Neural cell (in vitro differentiated cells): ENCODE measurements at regions not wholly inside any gene's neighbourhood (a gene's known extent, or its start where the extent isn't known, plus 50 kb on each side); places are given as distances from the start of the nearest gene placed in this dataset.

ENCODE experiments used
- H2AFZ ChIP-seq: fragments of 200-600, 300-800 bp; sonication (generic), shearing (Covaris generic); 2 replicates; pipeline ENCODE4 v1.6.0; 2014; ENCODE audit warnings: low read depth, mild to moderate bottlenecking, antibody characterized with exemption, low read length, moderate library complexity
- H3F3A ChIP-seq: fragments of 200-600 bp; shearing (Covaris generic); 2 replicates; pipeline ENCODE4 v1.6.1; 2016; ENCODE audit warnings: mild to moderate bottlenecking, moderate library complexity, mixed read lengths, antibody characterized with exemption, low read length; ENCODE audit not compliant: insufficient read depth, poor library complexity, severe bottlenecking
- H3K27ac ChIP-seq: fragments of 200-600, 300-800 bp; sonication (generic), shearing (Covaris generic); 2 replicates; pipeline ENCODE4 v1.5.1; 2014; ENCODE audit warnings: mild to moderate bottlenecking, low read length, moderate library complexity
- H3K27me3 ChIP-seq: fragments of 300-800, 200-600 bp; sonication (generic), shearing (Covaris generic); 2 replicates; pipeline ENCODE4 v1.6.0; 2014; ENCODE audit warnings: mild to moderate bottlenecking, low read depth, low read length, moderate library complexity; ENCODE audit not compliant: insufficient read depth
- H3K36me3 ChIP-seq: fragments of 300-800, 200-600 bp; sonication (generic), shearing (Covaris generic); 2 replicates; pipeline ENCODE4 v1.5.1; 2014; ENCODE audit warnings: mild to moderate bottlenecking, antibody characterized with exemption, low read length, moderate library complexity; ENCODE audit not compliant: insufficient read depth
- H3K4me2 ChIP-seq: fragments of 300-800, 200-600 bp; sonication (generic), shearing (Covaris generic); 2 replicates; pipeline ENCODE4 v1.6.0; 2014; ENCODE audit warnings: mild to moderate bottlenecking, low read length
- H3K4me3 ChIP-seq: fragments of 300-800, 200-600 bp; sonication (generic), shearing (Covaris generic); 2 replicates; pipeline ENCODE4 v1.5.1; 2014; ENCODE audit warnings: mild to moderate bottlenecking, low read length, moderate library complexity
- H3K79me2 ChIP-seq: fragments of 200-600 bp; shearing (Covaris generic); replicated peaks from 2 replicates; pipeline ENCODE4 v1.6.0; 2014; ENCODE audit warnings: mild to moderate bottlenecking, low read length, moderate library complexity; ENCODE audit not compliant: insufficient read depth
- H3K9ac ChIP-seq: fragments of 300-800, 200-600 bp; sonication (generic), shearing (Covaris generic); 2 replicates; pipeline ENCODE4 v1.6.1; 2016; ENCODE audit warnings: mild to moderate bottlenecking, low read length, mixed read lengths
- H3K9me2 ChIP-seq: fragments of 200-600 bp; shearing (Covaris generic); 2 replicates; pipeline ENCODE4 v1.6.1; 2016; ENCODE audit warnings: mild to moderate bottlenecking, low read length, mixed read lengths; ENCODE audit not compliant: insufficient read depth
- H3K9me3 ChIP-seq: fragments of 200-600, 300-800 bp; sonication (generic), shearing (Covaris generic); 2 replicates; pipeline ENCODE4 v1.6.1; 2016; ENCODE audit warnings: mild to moderate bottlenecking, mixed run types, low read length, moderate library complexity, mixed read lengths
- H4K20me1 ChIP-seq: fragments of 200-600 bp; shearing (Covaris generic); 2 replicates; pipeline ENCODE4 v1.6.1; 2016; ENCODE audit warnings: mild to moderate bottlenecking, mixed run types; ENCODE audit not compliant: insufficient read depth
- CTCF ChIP-seq: fragments of 450-650 bp; IDR thresholded peaks from 2 replicates; pipeline ENCODE4 v1.5.1; 2014; ENCODE audit warnings: antibody characterized with exemption, mild to moderate bottlenecking, moderate library complexity; ENCODE audit not compliant: poor library complexity, severe bottlenecking
- EP300 ChIP-seq: fragments of 450-650 bp; conservative IDR thresholded peaks from 2 replicates; pipeline ENCODE4 v1.6.1; 2014; ENCODE audit warnings: antibody characterized with exemption, mild to moderate bottlenecking, moderate library complexity; ENCODE audit not compliant: poor library complexity, severe bottlenecking
- EZH2 ChIP-seq: fragments of 200-600, 300-800 bp; shearing (Covaris generic), sonication (generic); IDR thresholded peaks from 2 replicates; pipeline ENCODE4 v1.6.1; 2014; ENCODE audit warnings: antibody characterized with exemption, low read length, borderline replicate concordance, mild to moderate bottlenecking; ENCODE audit not compliant: insufficient read depth, poor library complexity, severe bottlenecking
- MXI1 ChIP-seq: fragments of 450-650 bp; conservative IDR thresholded peaks from 2 replicates; pipeline ENCODE4 v1.6.1; 2014; ENCODE audit warnings: antibody characterized with exemption, mild to moderate bottlenecking; ENCODE audit not compliant: poor library complexity, severe bottlenecking
- POLR2AphosphoS5 ChIP-seq: IDR thresholded peaks from 2 replicates; pipeline ENCODE4 v1.6.1; 2012
- RAD21 ChIP-seq: fragments of 450-650 bp; conservative IDR thresholded peaks from 2 replicates; pipeline ENCODE4 v1.6.1; 2014; ENCODE audit warnings: antibody characterized with exemption, mild to moderate bottlenecking, moderate library complexity
- SMC3 ChIP-seq: fragments of 450-650 bp; conservative IDR thresholded peaks from 2 replicates; pipeline ENCODE4 v1.6.1; 2014; ENCODE audit warnings: antibody characterized with exemption, mild to moderate bottlenecking, moderate library complexity; ENCODE audit not compliant: poor library complexity
- TAF1 ChIP-seq: IDR thresholded peaks from 2 replicates; pipeline ENCODE4 v1.6.1; 2012; ENCODE audit warnings: low read depth
- TF ChIP-seq, protein P1 (sequence below): IDR thresholded peaks from 2 replicates; pipeline ENCODE4 v1.6.1; 2012; ENCODE audit warnings: borderline replicate concordance

DNA sequence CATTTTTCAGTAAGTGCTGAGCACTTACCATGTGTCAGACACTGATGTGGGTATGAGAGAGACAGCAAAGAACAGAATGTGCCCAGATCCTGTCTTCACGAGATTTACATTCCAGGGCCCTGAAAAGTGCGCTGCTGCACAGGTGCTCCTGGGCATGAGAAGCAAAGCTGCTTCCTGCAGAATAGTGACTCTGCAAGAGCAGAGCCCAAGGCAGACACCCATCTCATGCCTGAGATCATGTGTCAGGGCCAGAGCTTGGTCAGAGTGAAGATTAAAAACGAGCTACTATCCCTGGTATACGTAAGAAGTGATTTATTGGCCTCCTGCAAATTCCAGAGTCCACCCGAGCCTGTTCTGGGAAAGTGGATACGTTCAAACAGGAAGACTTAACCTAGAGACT lies 824.4 kb downstream of the GRID1 start:
- H3K9ac ChIP-seq: no peak overlapping the region
- no peaks in the 10 kb centered on the region for H3F3A ChIP-seq
- H3K79me2 ChIP-seq: no peaks in the 10 kb centered on the region
- no peak overlapping the region for H3K4me3 ChIP-seq
- TF ChIP-seq MXI1 (no peak), EZH2 (no peak), RAD21 (no peak), TAF1 (no peak), SMC3 (no peak), EP300 (no peak), POLR2AphosphoS5 (no peak), CTCF (no peak)
- TF ChIP-seq, protein P1, sequence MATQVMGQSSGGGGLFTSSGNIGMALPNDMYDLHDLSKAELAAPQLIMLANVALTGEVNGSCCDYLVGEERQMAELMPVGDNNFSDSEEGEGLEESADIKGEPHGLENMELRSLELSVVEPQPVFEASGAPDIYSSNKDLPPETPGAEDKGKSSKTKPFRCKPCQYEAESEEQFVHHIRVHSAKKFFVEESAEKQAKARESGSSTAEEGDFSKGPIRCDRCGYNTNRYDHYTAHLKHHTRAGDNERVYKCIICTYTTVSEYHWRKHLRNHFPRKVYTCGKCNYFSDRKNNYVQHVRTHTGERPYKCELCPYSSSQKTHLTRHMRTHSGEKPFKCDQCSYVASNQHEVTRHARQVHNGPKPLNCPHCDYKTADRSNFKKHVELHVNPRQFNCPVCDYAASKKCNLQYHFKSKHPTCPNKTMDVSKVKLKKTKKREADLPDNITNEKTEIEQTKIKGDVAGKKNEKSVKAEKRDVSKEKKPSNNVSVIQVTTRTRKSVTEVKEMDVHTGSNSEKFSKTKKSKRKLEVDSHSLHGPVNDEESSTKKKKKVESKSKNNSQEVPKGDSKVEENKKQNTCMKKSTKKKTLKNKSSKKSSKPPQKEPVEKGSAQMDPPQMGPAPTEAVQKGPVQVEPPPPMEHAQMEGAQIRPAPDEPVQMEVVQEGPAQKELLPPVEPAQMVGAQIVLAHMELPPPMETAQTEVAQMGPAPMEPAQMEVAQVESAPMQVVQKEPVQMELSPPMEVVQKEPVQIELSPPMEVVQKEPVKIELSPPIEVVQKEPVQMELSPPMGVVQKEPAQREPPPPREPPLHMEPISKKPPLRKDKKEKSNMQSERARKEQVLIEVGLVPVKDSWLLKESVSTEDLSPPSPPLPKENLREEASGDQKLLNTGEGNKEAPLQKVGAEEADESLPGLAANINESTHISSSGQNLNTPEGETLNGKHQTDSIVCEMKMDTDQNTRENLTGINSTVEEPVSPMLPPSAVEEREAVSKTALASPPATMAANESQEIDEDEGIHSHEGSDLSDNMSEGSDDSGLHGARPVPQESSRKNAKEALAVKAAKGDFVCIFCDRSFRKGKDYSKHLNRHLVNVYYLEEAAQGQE: no peak
- H3K27ac ChIP-seq: no peak overlapping the region
- H3K27me3 ChIP-seq: no peaks in the 10 kb centered on the region
- no peaks in the 10 kb centered on the region for H3K36me3 ChIP-seq
- H3K9me3 ChIP-seq: no peaks in the 10 kb centered on the region
- H2AFZ ChIP-seq: no peak overlapping the region
- no peaks in the 10 kb centered on the region for H4K20me1 ChIP-seq
- no peaks in the 10 kb centered on the region for H3K9me2 ChIP-seq
- no peak overlapping the region for H3K4me2 ChIP-seq

DNA sequence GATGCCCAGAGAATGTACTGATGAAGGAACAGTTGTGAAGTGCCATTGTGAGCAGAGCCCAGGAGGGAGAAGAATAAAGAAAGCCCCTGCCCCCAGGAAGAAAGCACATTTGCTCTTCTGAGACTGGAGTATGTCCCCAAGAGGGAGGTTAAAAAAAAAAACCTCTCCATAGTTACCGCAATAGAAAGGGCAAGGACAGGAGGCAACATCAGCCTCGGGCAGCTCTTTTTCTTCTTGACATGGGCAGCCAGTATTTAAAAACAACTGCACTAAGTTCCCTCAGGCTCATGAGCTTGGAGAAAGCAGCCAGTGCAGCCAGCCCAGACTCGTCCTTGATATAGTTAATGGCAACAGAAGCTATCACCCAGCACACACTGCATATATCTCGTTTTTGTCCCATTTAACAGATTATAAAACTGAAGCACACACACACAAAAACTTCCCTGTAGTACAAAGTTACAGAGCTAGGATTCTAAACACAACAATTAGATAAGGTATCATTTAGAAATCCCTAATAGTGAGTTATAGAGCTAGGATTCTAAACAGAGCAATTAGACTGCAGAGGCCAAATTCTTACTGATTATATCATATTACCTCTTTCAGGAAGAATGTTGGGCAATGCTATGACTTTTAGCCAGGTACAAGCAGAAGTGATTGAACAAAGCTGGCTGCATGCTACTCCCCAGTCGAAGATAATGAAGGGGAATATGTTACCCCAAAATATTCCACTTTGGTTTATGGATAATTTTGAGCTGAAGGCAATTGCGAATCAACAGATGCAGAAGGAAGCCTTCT lies 823.5 kb downstream of the GRID1 start:
- no peak overlapping the region for H3K4me3 ChIP-seq
- no peaks in the 10 kb centered on the region for H4K20me1 ChIP-seq
- H3K27ac ChIP-seq: no peak overlapping the region
- no peak overlapping the region for H3K4me2 ChIP-seq
- H3K79me2 ChIP-seq: no peaks in the 10 kb centered on the region
- H3F3A ChIP-seq: no peaks in the 10 kb centered on the region
- H3K36me3 ChIP-seq: no peaks in the 10 kb centered on the region
- H3K9me3 ChIP-seq: no peaks in the 10 kb centered on the region
- no peak overlapping the region for H3K9ac ChIP-seq
- no peak overlapping the region for H2AFZ ChIP-seq
- no peaks in the 10 kb centered on the region for H3K9me2 ChIP-seq
- H3K27me3 ChIP-seq: no peaks in the 10 kb centered on the region
- TF ChIP-seq RAD21 (no peak), MXI1 (no peak), EP300 (no peak), POLR2AphosphoS5 (no peak), SMC3 (no peak), CTCF (no peak), TAF1 (no peak), EZH2 (no peak)
- TF ChIP-seq, protein P1: no peak
